LoVo (cell line): ENCODE measurements at regions not wholly inside any gene's neighbourhood (a gene's known extent, or its start where the extent isn't known, plus 50 kb on each side); places are given as distances from the start of the nearest gene placed in this dataset.
"Not testable (repeated sequence)": the region's sequence is repeated elsewhere in the genome, so short reads cannot be mapped to it uniquely, and the experiment has no call there.

Experiments used
- DNase-seq: peaks from one replicate; pipeline ENCODE4 v3.0.0-alpha.2; 2016; ENCODE audit warnings: low spot score

- DNase-seq: no peak
Observed at GRCh38 chr5:106814961-106815360, 855.8 kb downstream of the EFNA5 start.

GRCh38 chr5:106801554-106801953 is 869.2 kb downstream of the EFNA5 start:
- DNase-seq: no peak

- DNase-seq: no peak
Observed at GRCh38 chr5:106797996-106798395, 872.7 kb downstream of the EFNA5 start.

- no peak for DNase-seq
Observed at GRCh38 chr5:106796081-106796480, 874.7 kb downstream of the EFNA5 start.

GRCh38 chr5:106784846-106785245 is 885.9 kb downstream of the EFNA5 start:
- no peak for DNase-seq

- no peak for DNase-seq
Observed at GRCh38 chr5:106780355-106780754, 890.4 kb downstream of the EFNA5 start.

- DNase-seq: not testable (repeated sequence)
Observed at GRCh38 chr5:106776515-106776914, 894.2 kb downstream of the EFNA5 start.

- DNase-seq: no peak
Observed at GRCh38 chr5:106768392-106768791, 902.3 kb downstream of the EFNA5 start.

- no peak for DNase-seq
Observed at GRCh38 chr5:106766916-106767315, 903.8 kb downstream of the EFNA5 start.

GRCh38 chr5:106759581-106759980 is 911.2 kb downstream of the EFNA5 start:
- peak; percentile 18 for DNase-seq

- no peak for DNase-seq
Observed at GRCh38 chr5:106759152-106759551, 911.6 kb downstream of the EFNA5 start.

- DNase-seq: no peak
Observed at GRCh38 chr5:106757672-106758071, 913.1 kb downstream of the EFNA5 start.

- no peak for DNase-seq
Observed at GRCh38 chr5:106755789-106756188, 914.9 kb downstream of the EFNA5 start.

GRCh38 chr5:106755066-106755465 is 915.7 kb downstream of the EFNA5 start:
- DNase-seq: no peak

- no peak for DNase-seq
Observed at GRCh38 chr5:106749826-106750225, 920.9 kb downstream of the EFNA5 start.

GRCh38 chr5:106739127-106739526 is 931.6 kb downstream of the EFNA5 start:
- DNase-seq: no peak

GRCh38 chr5:106737111-106737510 is 933.6 kb downstream of the EFNA5 start:
- no peak for DNase-seq

- DNase-seq: no peak
Observed at GRCh38 chr5:106732624-106733023, 938.1 kb downstream of the EFNA5 start.

GRCh38 chr5:106730912-106731311 is 939.8 kb downstream of the EFNA5 start:
- no peak for DNase-seq

GRCh38 chr5:106730506-106730905 is 940.2 kb downstream of the EFNA5 start:
- DNase-seq: no peak

GRCh38 chr5:106728208-106728607 is 942.5 kb downstream of the EFNA5 start:
- no peak for DNase-seq

- no peak for DNase-seq
Observed at GRCh38 chr5:106727071-106727470, 943.7 kb downstream of the EFNA5 start.

GRCh38 chr5:106720367-106720766 is 950.4 kb downstream of the EFNA5 start:
- no peak for DNase-seq

- no peak for DNase-seq
Observed at GRCh38 chr5:106699796-106700195, 970.9 kb downstream of the EFNA5 start.

GRCh38 chr5:106699198-106699597 is 971.5 kb downstream of the EFNA5 start:
- DNase-seq: no peak
